Osteoblast (primary cell): ENCODE measurements at regions not wholly inside any gene's neighbourhood (a gene's known extent, or its start where the extent isn't known, plus 50 kb on each side); places are given as distances from the start of the nearest gene placed in this dataset.

Experiments used
- DNase-seq: peaks from one replicate; pipeline ENCODE4 v3.0.0; 2011; ENCODE audit warnings: low spot score, mixed read lengths; ENCODE audit not compliant: insufficient read length; ENCODE audit errors: missing footprints
- H2AFZ ChIP-seq: 2 replicates; pipeline ENCODE4 v1.6.0; 2011; ENCODE audit warnings: mild to moderate bottlenecking, low read length
- H3K27ac ChIP-seq: 2 replicates; pipeline ENCODE4 v1.5.1; 2011; ENCODE audit warnings: mild to moderate bottlenecking, low read depth, low read length, moderate library complexity
- H3K27me3 ChIP-seq: 2 replicates; pipeline ENCODE4 v1.6.0; 2012; ENCODE audit warnings: mild to moderate bottlenecking, control low read depth, inconsistent platforms, low read length, moderate library complexity; ENCODE audit not compliant: insufficient read depth
- H3K36me3 ChIP-seq: 2 replicates; pipeline ENCODE4 v1.5.1; 2011; ENCODE audit warnings: mild to moderate bottlenecking, low read length, control low read depth, moderate library complexity; ENCODE audit not compliant: insufficient read depth
- H3K4me1 ChIP-seq: 2 replicates; pipeline ENCODE4 v1.5.1; 2011; ENCODE audit warnings: mild to moderate bottlenecking, low read length, control low read depth, moderate library complexity; ENCODE audit not compliant: insufficient read depth
- H3K4me2 ChIP-seq: 2 replicates; pipeline ENCODE4 v1.6.0; 2011; ENCODE audit warnings: mild to moderate bottlenecking, low read length; ENCODE audit not compliant: insufficient read depth
- H3K4me3 ChIP-seq: fragments of 200-600 bp; sonication (generic); 3 replicates; pipeline ENCODE4 v1.5.1; 2012; ENCODE audit warnings: mild to moderate bottlenecking, low read length, inconsistent platforms; ENCODE audit not compliant: insufficient read depth
- H3K79me2 ChIP-seq: 2 replicates; pipeline ENCODE4 v1.6.0; 2012; ENCODE audit warnings: mild to moderate bottlenecking, low read length, control low read depth, inconsistent platforms; ENCODE audit not compliant: insufficient read depth
- H3K9me3 ChIP-seq: 2 replicates; pipeline ENCODE4 v1.5.1; 2011; ENCODE audit warnings: low read depth, low read length, control low read depth
- H4K20me1 ChIP-seq: 2 replicates; pipeline ENCODE4 v1.6.0; 2012; ENCODE audit warnings: mild to moderate bottlenecking, low read length, control low read depth; ENCODE audit not compliant: insufficient read depth
- CTCF ChIP-seq: IDR thresholded peaks from 2 replicates; pipeline ENCODE4 v1.5.1; 2011; ENCODE audit warnings: mild to moderate bottlenecking, low read depth, low read length, moderate library complexity; ENCODE audit errors: extremely low read depth

GRCh38 chr2:81194176-81194575 is 889.6 kb upstream of the LRRTM1 start:
- Histone ChIP-seq H3K4me3 (no peak overlapping the region), H3K4me1 (no peaks in the 10 kb centered on the region), H3K4me2 (no peak overlapping the region), H3K9me3 (no peaks in the 10 kb centered on the region), H3K27me3 (no peaks in the 10 kb centered on the region), H3K79me2 (no peaks in the 10 kb centered on the region), H3K27ac (no peak overlapping the region), H4K20me1 (no peaks in the 10 kb centered on the region), H2AFZ (no peak overlapping the region), H3K36me3 (no peaks in the 10 kb centered on the region)
- TF ChIP-seq CTCF = no peak
- DNase-seq = no peak

DNA sequence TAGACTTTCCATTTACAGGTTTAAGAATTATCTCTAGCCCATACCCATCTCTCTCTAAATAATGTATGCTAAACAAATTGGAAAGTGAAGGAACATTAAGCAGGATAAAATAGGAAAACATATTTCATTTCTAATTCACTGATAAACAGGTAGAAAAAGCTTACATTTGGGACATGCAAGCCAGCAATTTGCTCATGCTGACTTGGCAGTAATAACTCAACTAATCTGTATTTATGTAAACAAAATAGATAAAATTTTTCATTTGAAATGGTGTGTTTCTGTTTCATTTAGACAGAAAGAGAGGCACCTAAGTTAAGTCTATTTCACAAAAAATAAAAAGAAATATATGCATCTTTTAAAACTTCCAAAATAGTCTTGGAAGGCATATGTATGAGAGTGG is 877.3 kb upstream of the LRRTM1 start:
- no peak overlapping the region for H2AFZ ChIP-seq

GRCh38 chr2:81171447-81171846 is 866.9 kb upstream of the LRRTM1 start:
- no peaks in the 10 kb centered on the region for H3K27me3 ChIP-seq
- DNase-seq = no peak
- no peak overlapping the region for H3K4me3 ChIP-seq
- peaks cover 2% of the 10 kb centered on the region for H3K9me3 ChIP-seq
- H3K4me1 ChIP-seq = no peaks in the 10 kb centered on the region
- no peak overlapping the region for H2AFZ ChIP-seq
- H3K27ac ChIP-seq = no peak overlapping the region
- H3K79me2 ChIP-seq = no peaks in the 10 kb centered on the region
- no peaks in the 10 kb centered on the region for H4K20me1 ChIP-seq
- TF ChIP-seq CTCF = no peak
- H3K4me2 ChIP-seq = no peak overlapping the region
- no peaks in the 10 kb centered on the region for H3K36me3 ChIP-seq

More for the DNA sequence above, 877.3 kb upstream of the LRRTM1 start:
- peaks cover 4% of the 10 kb centered on the region for H3K9me3 ChIP-seq
- no peaks in the 10 kb centered on the region for H3K79me2 ChIP-seq
- H4K20me1 ChIP-seq = no peaks in the 10 kb centered on the region
- no peak for DNase-seq
- no peak for TF ChIP-seq CTCF
- H3K36me3 ChIP-seq = no peaks in the 10 kb centered on the region
- no peak overlapping the region for H3K4me3 ChIP-seq
- no peaks in the 10 kb centered on the region for H3K27me3 ChIP-seq
- no peak overlapping the region for H3K27ac ChIP-seq
- H3K4me2 ChIP-seq = no peak overlapping the region
- no peaks in the 10 kb centered on the region for H3K4me1 ChIP-seq

DNA sequence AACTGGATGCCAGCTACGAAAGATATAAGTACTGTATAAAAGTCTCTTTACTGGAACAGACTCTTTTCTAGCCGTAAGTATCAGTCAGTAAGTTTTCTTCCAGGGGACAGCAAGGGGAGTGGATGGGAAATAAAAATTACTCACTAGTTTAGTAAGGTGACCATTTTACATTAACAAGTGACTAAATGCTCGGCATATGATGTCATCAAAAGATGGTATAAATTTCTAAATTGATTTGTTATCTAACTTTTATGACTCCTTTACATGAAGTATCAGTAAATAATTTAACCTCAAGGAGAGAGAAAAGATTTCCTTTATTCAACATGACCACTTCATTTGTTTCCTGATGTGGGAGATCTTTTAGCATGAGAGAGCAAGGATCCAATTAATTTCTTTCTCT is 859.0 kb upstream of the LRRTM1 start:
- Histone ChIP-seq H3K27ac (no peak overlapping the region), H2AFZ (no peak overlapping the region), H3K4me1 (no peaks in the 10 kb centered on the region), H3K4me3 (no peak overlapping the region), H4K20me1 (no peaks in the 10 kb centered on the region), H3K36me3 (no peaks in the 10 kb centered on the region), H3K9me3 (no peaks in the 10 kb centered on the region), H3K4me2 (no peak overlapping the region), H3K79me2 (no peaks in the 10 kb centered on the region), H3K27me3 (no peaks in the 10 kb centered on the region)
- no peak for TF ChIP-seq CTCF
- DNase-seq = no peak
